ENCODE measurements at regions not wholly inside any gene's neighbourhood (a gene's known extent, or its start where the extent isn't known, plus 50 kb on each side); places are given as distances from the start of the nearest gene placed in this dataset.

DNA sequence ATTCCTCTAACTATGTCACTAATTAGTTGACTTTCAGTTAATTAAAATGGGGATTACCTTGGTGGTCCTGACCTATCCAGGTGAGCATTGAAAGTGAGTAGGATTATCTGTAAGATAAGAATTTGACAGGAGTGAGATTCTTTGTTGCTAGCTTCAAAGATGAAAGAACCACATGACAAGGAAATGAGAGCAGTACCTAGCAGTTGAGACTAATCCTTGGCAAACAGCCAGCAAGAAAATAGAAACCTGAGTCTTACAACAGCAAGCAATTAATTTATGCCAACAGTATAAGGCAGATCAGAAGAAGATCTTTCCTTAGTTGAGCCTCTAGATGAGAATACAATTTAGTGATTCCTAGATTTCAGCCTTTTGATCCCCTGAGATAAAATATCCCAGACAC is 1058.4 kb downstream of the LRFN5 start:
- no peaks in the 10 kb centered on the region for H3K36me3 ChIP-seq
- in situ Hi-C loops (cut with MboI; ENCODE audit: low sequenced_read_pairs in 4 of 4) (no loop called here), intact Hi-C loops (cut with DNase I; ENCODE audit: low total_unique reads) (no loop called here)
- H3K27ac ChIP-seq, result no peak overlapping the region
- H3K27me3 ChIP-seq, result no peaks in the 10 kb centered on the region
- H3K4me3 ChIP-seq, result no peak overlapping the region
- DNase-seq, result no peak
- H3K9me3 ChIP-seq, result no peaks in the 10 kb centered on the region
- no peak for ATAC-seq
- no peak for TF ChIP-seq POLR2A (IDR thresholded peaks at IDR 0.05)
- TF ChIP-seq, protein P1, sequence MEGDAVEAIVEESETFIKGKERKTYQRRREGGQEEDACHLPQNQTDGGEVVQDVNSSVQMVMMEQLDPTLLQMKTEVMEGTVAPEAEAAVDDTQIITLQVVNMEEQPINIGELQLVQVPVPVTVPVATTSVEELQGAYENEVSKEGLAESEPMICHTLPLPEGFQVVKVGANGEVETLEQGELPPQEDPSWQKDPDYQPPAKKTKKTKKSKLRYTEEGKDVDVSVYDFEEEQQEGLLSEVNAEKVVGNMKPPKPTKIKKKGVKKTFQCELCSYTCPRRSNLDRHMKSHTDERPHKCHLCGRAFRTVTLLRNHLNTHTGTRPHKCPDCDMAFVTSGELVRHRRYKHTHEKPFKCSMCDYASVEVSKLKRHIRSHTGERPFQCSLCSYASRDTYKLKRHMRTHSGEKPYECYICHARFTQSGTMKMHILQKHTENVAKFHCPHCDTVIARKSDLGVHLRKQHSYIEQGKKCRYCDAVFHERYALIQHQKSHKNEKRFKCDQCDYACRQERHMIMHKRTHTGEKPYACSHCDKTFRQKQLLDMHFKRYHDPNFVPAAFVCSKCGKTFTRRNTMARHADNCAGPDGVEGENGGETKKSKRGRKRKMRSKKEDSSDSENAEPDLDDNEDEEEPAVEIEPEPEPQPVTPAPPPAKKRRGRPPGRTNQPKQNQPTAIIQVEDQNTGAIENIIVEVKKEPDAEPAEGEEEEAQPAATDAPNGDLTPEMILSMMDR (IDR thresholded peaks at IDR 0.05 in 4 of 5, conservative IDR thresholded peaks at IDR 0.05 in 1 of 5), result no peak
- no peaks in the 10 kb centered on the region for H3K4me1 ChIP-seq

GRCh38 chr14:42664190-42664589 is 1057.5 kb downstream of the LRFN5 start:
- in situ Hi-C loops (cut with MboI; ENCODE audit: low sequenced_read_pairs in 4 of 4), result no loop called here
- no peak for ATAC-seq

GRCh38 chr14:42654707-42655106 is 1048.0 kb downstream of the LRFN5 start:
- TF ChIP-seq, protein P1 (IDR thresholded peaks at IDR 0.05 in 4 of 5, conservative IDR thresholded peaks at IDR 0.05 in 1 of 5), result no peak
- TF ChIP-seq POLR2A (IDR thresholded peaks at IDR 0.05), result no peak
- no peak for ATAC-seq
- intact Hi-C loops (cut with DNase I; ENCODE audit: low total_unique reads) (no loop called here), in situ Hi-C loops (cut with MboI; ENCODE audit: low sequenced_read_pairs in 4 of 4) (no loop called here)
- no peaks in the 10 kb centered on the region for H3K9me3 ChIP-seq
- no peaks in the 10 kb centered on the region for H3K36me3 ChIP-seq
- H3K27ac ChIP-seq, result no peak overlapping the region
- H3K4me1 ChIP-seq, result no peaks in the 10 kb centered on the region
- H3K27me3 ChIP-seq, result no peaks in the 10 kb centered on the region
- H3K4me3 ChIP-seq, result no peak overlapping the region
- DNase-seq, result no peak

More at GRCh38 chr14:42664190-42664589, 1057.5 kb downstream of the LRFN5 start:
- TF ChIP-seq, protein P1 (IDR thresholded peaks at IDR 0.05 in 4 of 5, conservative IDR thresholded peaks at IDR 0.05 in 1 of 5), result no peak
- no peak for TF ChIP-seq POLR2A (IDR thresholded peaks at IDR 0.05)
- Histone ChIP-seq H3K9me3 (no peaks in the 10 kb centered on the region), H3K36me3 (no peaks in the 10 kb centered on the region), H3K4me3 (no peak overlapping the region), H3K4me1 (no peaks in the 10 kb centered on the region), H3K27me3 (no peaks in the 10 kb centered on the region), H3K27ac (no peak overlapping the region)
- DNase-seq, result no peak
- intact Hi-C loops (cut with DNase I; ENCODE audit: low total_unique reads), result no loop called here

- intact Hi-C loops (cut with DNase I; ENCODE audit: low total_unique reads), result no loop called here
- H3K27me3 ChIP-seq, result no peaks in the 10 kb centered on the region
- DNase-seq, result no peak
- H3K36me3 ChIP-seq, result no peaks in the 10 kb centered on the region
- no peak for ATAC-seq
- no peak for TF ChIP-seq POLR2A (IDR thresholded peaks at IDR 0.05)
- TF ChIP-seq, protein P1 (IDR thresholded peaks at IDR 0.05 in 4 of 5, conservative IDR thresholded peaks at IDR 0.05 in 1 of 5), result no peak
- H3K9me3 ChIP-seq, result no peaks in the 10 kb centered on the region
- H3K4me3 ChIP-seq, result no peak overlapping the region
- in situ Hi-C loops (cut with MboI; ENCODE audit: low sequenced_read_pairs in 4 of 4), result no loop called here
- no peaks in the 10 kb centered on the region for H3K4me1 ChIP-seq
- H3K27ac ChIP-seq, result no peak overlapping the region
Measured at GRCh38 chr14:42642787-42643186, 1036.1 kb downstream of the LRFN5 start.

GRCh38 chr14:42633504-42634095 is 1026.9 kb downstream of the LRFN5 start:
- Histone ChIP-seq H3K27me3 (no peaks in the 10 kb centered on the region), H3K27ac (no peak overlapping the region), H3K9me3 (no peaks in the 10 kb centered on the region), H3K4me1 (no peaks in the 10 kb centered on the region), H3K4me3 (no peak overlapping the region), H3K36me3 (no peaks in the 10 kb centered on the region)
- in situ Hi-C loops (cut with MboI; ENCODE audit: low sequenced_read_pairs in 4 of 4) (no loop called here), intact Hi-C loops (cut with DNase I; ENCODE audit: low total_unique reads) (no loop called here)
- DNase-seq, result no peak
- TF ChIP-seq, protein P1 (IDR thresholded peaks at IDR 0.05 in 4 of 5, conservative IDR thresholded peaks at IDR 0.05 in 1 of 5), result no peak
- no peak for TF ChIP-seq POLR2A (IDR thresholded peaks at IDR 0.05)
- no peak for ATAC-seq

Measured in gastrocnemius medialis (tissue), 4 donors.